ENCODE measurements at regions not wholly inside any gene's neighbourhood (a gene's known extent, or its start where the extent isn't known, plus 50 kb on each side); places are given as distances from the start of the nearest gene placed in this dataset.
"Not testable (repeated sequence)": the region's sequence is repeated elsewhere in the genome, so short reads cannot be mapped to it uniquely, and the experiment has no call there.

GRCh38 chr13:18836371-18837178 lies 345.0 kb downstream of the TUBA3C start:
- H3K4me1 Mint-ChIP-seq (ENCODE audit: low read depth in 2 of 2); H3K9me3 Mint-ChIP-seq; ATAC-seq: not testable (repeated sequence)

GRCh38 chr13:18835754-18836153 lies 345.9 kb downstream of the TUBA3C start:
- not testable (repeated sequence) for H3K4me1 Mint-ChIP-seq (ENCODE audit: low read depth in 2 of 2)

More at GRCh38 chr13:18836371-18837178, 345.0 kb downstream of the TUBA3C start:
- not testable (repeated sequence) for H3K27me3 Mint-ChIP-seq; DNase-seq (ENCODE audit: low spot score); H3K27ac Mint-ChIP-seq; H3K4me3 Mint-ChIP-seq; H3K36me3 Mint-ChIP-seq

GRCh38 chr13:18824678-18825077 lies 356.9 kb downstream of the TUBA3C start:
- not testable (repeated sequence) for H3K4me3 Mint-ChIP-seq; H3K36me3 Mint-ChIP-seq; H3K27ac Mint-ChIP-seq; H3K9me3 Mint-ChIP-seq; H3K4me1 Mint-ChIP-seq (ENCODE audit: low read depth in 2 of 2); DNase-seq (ENCODE audit: low spot score); ATAC-seq; H3K27me3 Mint-ChIP-seq

More at GRCh38 chr13:18835754-18836153, 345.9 kb downstream of the TUBA3C start:
- not testable (repeated sequence) for H3K27me3 Mint-ChIP-seq; H3K4me3 Mint-ChIP-seq; H3K27ac Mint-ChIP-seq; H3K9me3 Mint-ChIP-seq; DNase-seq (ENCODE audit: low spot score); H3K36me3 Mint-ChIP-seq; ATAC-seq

- H3K27me3 Mint-ChIP-seq; H3K4me3 Mint-ChIP-seq; H3K27ac Mint-ChIP-seq; H3K36me3 Mint-ChIP-seq; DNase-seq (ENCODE audit: low spot score); H3K4me1 Mint-ChIP-seq (ENCODE audit: low read depth in 2 of 2); H3K9me3 Mint-ChIP-seq; ATAC-seq: not testable (repeated sequence)
These were observed 358.7 kb downstream of the TUBA3C start for GRCh38 chr13:18822655-18823639.

GRCh38 chr13:18773988-18774387 lies 407.6 kb downstream of the TUBA3C start:
- H3K9me3 Mint-ChIP-seq = peaks cover 17% of the 10 kb centered on the region
- H3K4me3 Mint-ChIP-seq; H3K36me3 Mint-ChIP-seq; H3K27me3 Mint-ChIP-seq; H3K4me1 Mint-ChIP-seq (ENCODE audit: low read depth in 2 of 2); ATAC-seq; H3K27ac Mint-ChIP-seq; DNase-seq (ENCODE audit: low spot score): not testable (repeated sequence)

GRCh38 chr13:18741696-18742095 lies 439.9 kb downstream of the TUBA3C start:
- H3K9me3 Mint-ChIP-seq; H3K36me3 Mint-ChIP-seq; DNase-seq (ENCODE audit: low spot score); H3K27me3 Mint-ChIP-seq; H3K4me3 Mint-ChIP-seq; H3K27ac Mint-ChIP-seq; ATAC-seq; H3K4me1 Mint-ChIP-seq (ENCODE audit: low read depth in 2 of 2): not testable (repeated sequence)

- no peak overlapping the region for H3K4me3 Mint-ChIP-seq
- H3K36me3 Mint-ChIP-seq = no peaks in the 10 kb centered on the region
- no peak for ATAC-seq
- no peak for DNase-seq (ENCODE audit: low spot score)
- no peaks in the 10 kb centered on the region for H3K9me3 Mint-ChIP-seq
- no peaks in the 10 kb centered on the region for H3K27me3 Mint-ChIP-seq
- H3K4me1 Mint-ChIP-seq (ENCODE audit: low read depth in 2 of 2) = no peaks in the 10 kb centered on the region
- no peak overlapping the region for H3K27ac Mint-ChIP-seq
These were observed 442.3 kb downstream of the TUBA3C start for GRCh38 chr13:18739310-18739709.

GRCh38 chr13:18738086-18738485 lies 443.5 kb downstream of the TUBA3C start:
- DNase-seq (ENCODE audit: low spot score); H3K27ac Mint-ChIP-seq; H3K36me3 Mint-ChIP-seq; H3K4me1 Mint-ChIP-seq (ENCODE audit: low read depth in 2 of 2); H3K9me3 Mint-ChIP-seq; ATAC-seq; H3K4me3 Mint-ChIP-seq; H3K27me3 Mint-ChIP-seq: not testable (repeated sequence)

GRCh38 chr13:18727138-18727537 lies 454.5 kb downstream of the TUBA3C start:
- H3K4me3 Mint-ChIP-seq, H3K36me3 Mint-ChIP-seq, H3K9me3 Mint-ChIP-seq: not testable (repeated sequence)

GRCh38 chr13:18726524-18726923 lies 455.1 kb downstream of the TUBA3C start:
- not testable (repeated sequence) for H3K36me3 Mint-ChIP-seq; ATAC-seq; H3K4me3 Mint-ChIP-seq; H3K27me3 Mint-ChIP-seq; H3K4me1 Mint-ChIP-seq (ENCODE audit: low read depth in 2 of 2); H3K27ac Mint-ChIP-seq; H3K9me3 Mint-ChIP-seq; DNase-seq (ENCODE audit: low spot score)

More at GRCh38 chr13:18727138-18727537, 454.5 kb downstream of the TUBA3C start:
- ATAC-seq; H3K27me3 Mint-ChIP-seq; H3K27ac Mint-ChIP-seq; H3K4me1 Mint-ChIP-seq (ENCODE audit: low read depth in 2 of 2); DNase-seq (ENCODE audit: low spot score): not testable (repeated sequence)

GRCh38 chr13:18725242-18725822 lies 456.3 kb downstream of the TUBA3C start:
- H3K36me3 Mint-ChIP-seq; H3K4me1 Mint-ChIP-seq (ENCODE audit: low read depth in 2 of 2); H3K27me3 Mint-ChIP-seq; DNase-seq (ENCODE audit: low spot score); H3K27ac Mint-ChIP-seq; ATAC-seq; H3K4me3 Mint-ChIP-seq; H3K9me3 Mint-ChIP-seq: not testable (repeated sequence)

GRCh38 chr13:18714889-18715288 lies 466.7 kb downstream of the TUBA3C start:
- Mint-ChIP-seq H3K27me3 (no peaks in the 10 kb centered on the region), H3K27ac (no peak overlapping the region), H3K4me1 (ENCODE audit: low read depth in 2 of 2) (no peaks in the 10 kb centered on the region), H3K4me3 (no peak overlapping the region), H3K9me3 (peaks cover 10% of the 10 kb centered on the region), H3K36me3 (no peaks in the 10 kb centered on the region)
- ATAC-seq (no peak), DNase-seq (ENCODE audit: low spot score) (no peak)

- H3K36me3 Mint-ChIP-seq; H3K4me1 Mint-ChIP-seq (ENCODE audit: low read depth in 2 of 2); H3K27ac Mint-ChIP-seq; DNase-seq (ENCODE audit: low spot score); H3K27me3 Mint-ChIP-seq; H3K4me3 Mint-ChIP-seq; ATAC-seq: not testable (repeated sequence)
- H3K9me3 Mint-ChIP-seq = peaks cover 13% of the 10 kb centered on the region
These were observed 471.0 kb downstream of the TUBA3C start for GRCh38 chr13:18710673-18711072.

- not testable (repeated sequence) for H3K27ac Mint-ChIP-seq; ATAC-seq; H3K4me1 Mint-ChIP-seq (ENCODE audit: low read depth in 2 of 2); H3K27me3 Mint-ChIP-seq; H3K4me3 Mint-ChIP-seq; DNase-seq (ENCODE audit: low spot score); H3K36me3 Mint-ChIP-seq; H3K9me3 Mint-ChIP-seq
These were observed 475.1 kb downstream of the TUBA3C start for GRCh38 chr13:18706538-18706937.
